Neuronal stem cell (in vitro differentiated cells): ENCODE measurements at regions not wholly inside any gene's neighbourhood (a gene's known extent, or its start where the extent isn't known, plus 50 kb on each side); places are given as distances from the start of the nearest gene placed in this dataset.

Experiments used
- DNase-seq: peaks from one replicate; pipeline ENCODE4 v3.0.0-alpha.2; 2013; ENCODE audit warnings: low spot score
- H2AFZ ChIP-seq: one replicate; pipeline ENCODE4 v1.6.1; 2013; ENCODE audit warnings: mild to moderate bottlenecking, low read length, inconsistent platforms
- H2AK5ac ChIP-seq: 2 replicates; pipeline ENCODE4 v1.6.1; 2013; ENCODE audit warnings: low read depth, mild to moderate bottlenecking, inconsistent platforms, low read length, moderate library complexity, mixed read lengths
- H2BK120ac ChIP-seq: 2 replicates; pipeline ENCODE4 v1.6.1; 2013; ENCODE audit warnings: low read depth, mild to moderate bottlenecking, inconsistent platforms, low read length, moderate library complexity, mixed read lengths
- H2BK12ac ChIP-seq: one replicate; pipeline ENCODE4 v1.6.1; 2013; ENCODE audit warnings: low read length, inconsistent platforms
- H2BK15ac ChIP-seq: 2 replicates; pipeline ENCODE4 v1.6.1; 2013; ENCODE audit warnings: mild to moderate bottlenecking, low read length, inconsistent platforms, mixed read lengths
- H2BK5ac ChIP-seq: one replicate; pipeline ENCODE4 v1.6.1; 2013; ENCODE audit warnings: inconsistent platforms, mild to moderate bottlenecking, low read length, moderate library complexity
- H3K14ac ChIP-seq: one replicate; pipeline ENCODE4 v1.6.1; 2013; ENCODE audit warnings: low read length, inconsistent platforms
- H3K18ac ChIP-seq: 2 replicates; pipeline ENCODE4 v1.6.1; 2013; ENCODE audit warnings: low read length, inconsistent platforms
- H3K23ac ChIP-seq: 2 replicates; pipeline ENCODE4 v1.6.1; 2013; ENCODE audit warnings: low read depth, mild to moderate bottlenecking, mixed read lengths, low read length, inconsistent platforms; ENCODE audit not compliant: poor library complexity
- H3K27ac ChIP-seq: replicated peaks from 3 replicates; pipeline ENCODE4 v1.5.1; 2013; ENCODE audit warnings: low read length, inconsistent platforms
- H3K27me3 ChIP-seq, 3 experiments: 2 replicates each; pipeline ENCODE4 v1.6.1; 2013; ENCODE audit warnings: low read length in 3 of 3, mild to moderate bottlenecking in 2 of 3, inconsistent platforms in 1 of 3, low read depth in 1 of 3, mixed read lengths in 1 of 3, moderate library complexity in 1 of 3; ENCODE audit not compliant: control insufficient read depth in 3 of 3, insufficient read depth in 3 of 3
- H3K36me3 ChIP-seq, 2 donors: replicated peaks in 1 of 2; 2 replicates each; pipeline ENCODE4 v1.6.1; 2013; ENCODE audit warnings: low read length in 2 of 2; ENCODE audit not compliant: control insufficient read depth in 2 of 2, insufficient read depth in 2 of 2
- H3K4ac ChIP-seq: 2 replicates; pipeline ENCODE4 v1.6.1; 2013; ENCODE audit warnings: inconsistent platforms, mild to moderate bottlenecking, low read length, moderate library complexity
- H3K4me1 ChIP-seq, 2 donors: 1 replicate in 1 of 2; 2 replicates in 1 of 2; pipeline ENCODE4 v1.6.1; 2013; ENCODE audit warnings: low read length in 2 of 2, low read depth in 1 of 2; ENCODE audit not compliant: control insufficient read depth in 2 of 2, insufficient read depth in 1 of 2
- H3K4me2 ChIP-seq: one replicate; pipeline ENCODE4 v1.6.1; 2013; ENCODE audit warnings: mild to moderate bottlenecking, low read length, inconsistent platforms; ENCODE audit not compliant: insufficient read depth, poor library complexity, severe bottlenecking
- H3K4me3 ChIP-seq, 2 donors: 2 replicates each; pipeline ENCODE4 v1.5.1; 2013; ENCODE audit warnings: low read length in 2 of 2, mild to moderate bottlenecking in 2 of 2, inconsistent platforms in 1 of 2, moderate library complexity in 1 of 2
- H3K79me1 ChIP-seq: one replicate; pipeline ENCODE4 v1.6.1; 2013; ENCODE audit warnings: low read depth, mild to moderate bottlenecking, inconsistent platforms, low read length, moderate library complexity
- H3K9ac ChIP-seq: one replicate; pipeline ENCODE4 v1.6.1; 2013; ENCODE audit warnings: mild to moderate bottlenecking, low read depth, low read length, inconsistent platforms; ENCODE audit not compliant: poor library complexity
- H3K9me3 ChIP-seq, 2 donors: replicated peaks in 1 of 2; 2 replicates each; pipeline versions ENCODE3 to v1.6.1; 2013; ENCODE audit warnings: low read length in 2 of 2, mild to moderate bottlenecking in 2 of 2, inconsistent platforms in 1 of 2, low read depth in 1 of 2, mixed read lengths in 1 of 2, moderate library complexity in 1 of 2; ENCODE audit not compliant: control insufficient read depth in 2 of 2, insufficient read depth in 1 of 2
- H4K8ac ChIP-seq: one replicate; pipeline ENCODE4 v1.6.1; 2013; ENCODE audit warnings: low read depth, mild to moderate bottlenecking, inconsistent platforms, low read length, moderate library complexity
- H4K91ac ChIP-seq: one replicate; pipeline ENCODE4 v1.6.1; 2013; ENCODE audit warnings: low read length, low read depth, mild to moderate bottlenecking, inconsistent platforms; ENCODE audit not compliant: poor library complexity
- WGBS, 2 donors: extraction: QIAGEN DNeasy Blood & Tissue Kit; methylation state at CpG; one replicate each; pipeline ENCODE4 v1.1.7; 2013; ENCODE audit warnings: missing lambda C conversion rate in 2 of 2, mixed read lengths in 1 of 2; ENCODE audit not compliant: insufficient read length in 2 of 2, insufficient replicate concordance in 1 of 2; ENCODE audit errors: extremely low coverage in 2 of 2; 5-methylcytosine and 5-hydroxymethylcytosine counted together

DNA sequence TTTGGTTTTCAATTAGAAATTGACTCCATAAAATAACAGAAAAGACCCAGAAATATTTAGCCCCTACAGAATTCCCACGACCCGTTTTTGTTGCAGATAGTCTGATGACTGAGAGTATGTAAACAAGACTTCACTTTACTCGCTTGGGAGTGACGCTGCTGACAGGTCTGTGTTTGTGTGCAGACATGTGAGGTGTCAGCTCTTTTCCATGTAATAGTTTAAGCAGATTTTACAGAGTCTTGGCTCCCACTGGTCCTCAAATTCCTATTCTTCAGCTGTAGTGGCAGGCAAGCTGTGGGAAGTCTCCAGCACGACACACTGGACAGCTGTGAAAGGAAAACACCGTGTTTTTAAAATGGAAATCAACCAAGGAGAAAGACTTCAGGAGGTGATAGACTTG lies 455.7 kb downstream of the GABRG1 start:
- H3K27ac ChIP-seq, result no peak overlapping the region
- no peak overlapping the region for H2BK120ac ChIP-seq

GRCh38 chr4:45663628-45664081 lies 460.2 kb downstream of the GABRG1 start:
- H4K8ac ChIP-seq, result no peak overlapping the region
- no peak overlapping the region for H3K4ac ChIP-seq
- H3K23ac ChIP-seq, result no peak overlapping the region
- H2AFZ ChIP-seq, result no peak overlapping the region
- no peak overlapping the region for H3K18ac ChIP-seq
- no peak overlapping the region for H2BK15ac ChIP-seq
- no peak for DNase-seq
- H3K4me1 ChIP-seq, result peaks cover 0 to 5% of the 10 kb centered on the region in 2 donors
- no peak overlapping the region for H2AK5ac ChIP-seq
- H3K9ac ChIP-seq, result no peak overlapping the region
- H3K4me3 ChIP-seq, result no peak overlapping the region
- no peak overlapping the region for H2BK12ac ChIP-seq
- no peak overlapping the region for H3K14ac ChIP-seq
- no peaks in the 10 kb centered on the region for H3K36me3 ChIP-seq
- H3K79me1 ChIP-seq, result no peaks in the 10 kb centered on the region
- no peak overlapping the region for H3K27ac ChIP-seq
- no peak overlapping the region for H2BK120ac ChIP-seq
- H3K9me3 ChIP-seq, result no peaks in the 10 kb centered on the region
- H4K91ac ChIP-seq, result no peak overlapping the region
- no peaks in the 10 kb centered on the region for H3K27me3 ChIP-seq
- no peak overlapping the region for H2BK5ac ChIP-seq
- WGBS, 2 donors, result no CpG with 5 or more reads among the region's 2 CpGs
- no peak overlapping the region for H3K4me2 ChIP-seq

More for the DNA sequence above, 455.7 kb downstream of the GABRG1 start:
- Histone ChIP-seq H3K27me3 (no peaks in the 10 kb centered on the region), H3K18ac (no peak overlapping the region), H3K9ac (no peak overlapping the region), H3K4me1 (peaks cover 0 to 5% of the 10 kb centered on the region in 2 donors), H2BK5ac (no peak overlapping the region), H3K79me1 (no peaks in the 10 kb centered on the region), H3K36me3 (no peaks in the 10 kb centered on the region), H3K4me3 (no peak overlapping the region), H2AK5ac (no peak overlapping the region), H2BK15ac (no peak overlapping the region), H3K14ac (no peak overlapping the region), H3K4me2 (no peak overlapping the region), H2BK12ac (no peak overlapping the region), H3K9me3 (no peaks in the 10 kb centered on the region), H3K4ac (no peak overlapping the region), H2AFZ (no peak overlapping the region), H3K23ac (no peak overlapping the region), H4K91ac (no peak overlapping the region), H4K8ac (no peak overlapping the region)
- DNase-seq, result no peak
- no CpG with 5 or more reads among the region's 6 CpGs for WGBS, 2 donors

GRCh38 chr4:45663003-45663402 lies 460.9 kb downstream of the GABRG1 start:
- Histone ChIP-seq H3K14ac (no peak overlapping the region), H3K4me2 (no peak overlapping the region), H2AFZ (no peak overlapping the region), H3K18ac (no peak overlapping the region), H4K8ac (no peak overlapping the region), H2AK5ac (no peak overlapping the region), H3K79me1 (no peaks in the 10 kb centered on the region), H3K23ac (no peak overlapping the region), H3K27ac (no peak overlapping the region), H3K9me3 (no peaks in the 10 kb centered on the region), H3K27me3 (no peaks in the 10 kb centered on the region), H2BK120ac (no peak overlapping the region), H2BK15ac (no peak overlapping the region), H2BK12ac (no peak overlapping the region), H4K91ac (no peak overlapping the region), H3K9ac (no peak overlapping the region), H3K4me3 (no peak overlapping the region), H3K36me3 (no peaks in the 10 kb centered on the region), H2BK5ac (no peak overlapping the region), H3K4me1 (peaks cover 0 to 4% of the 10 kb centered on the region in 2 donors), H3K4ac (no peak overlapping the region)
- WGBS, 2 donors, result no CpG with 5 or more reads among the region's 1 CpG
- DNase-seq, result peak; percentile 5

GRCh38 chr4:45661893-45662292 lies 462.0 kb downstream of the GABRG1 start:
- H2AK5ac ChIP-seq, result no peak overlapping the region
- H3K4me2 ChIP-seq, result no peak overlapping the region
- no peaks in the 10 kb centered on the region for H3K79me1 ChIP-seq
- DNase-seq, result no peak
- no peaks in the 10 kb centered on the region for H3K9me3 ChIP-seq
- no peak overlapping the region for H3K4me3 ChIP-seq
- no peak overlapping the region for H2BK5ac ChIP-seq
- no peak overlapping the region for H2AFZ ChIP-seq
- H2BK12ac ChIP-seq, result no peak overlapping the region
- H3K36me3 ChIP-seq, result no peaks in the 10 kb centered on the region
- no peak overlapping the region for H3K18ac ChIP-seq
- no peak overlapping the region for H3K4ac ChIP-seq
- H3K4me1 ChIP-seq, result peaks cover 0 to 4% of the 10 kb centered on the region in 2 donors
- no peak overlapping the region for H2BK120ac ChIP-seq
- no peak overlapping the region for H3K27ac ChIP-seq
- H3K27me3 ChIP-seq, result no peaks in the 10 kb centered on the region
- no peak overlapping the region for H3K23ac ChIP-seq
- no peak overlapping the region for H4K91ac ChIP-seq
- no peak overlapping the region for H3K9ac ChIP-seq
- H3K14ac ChIP-seq, result no peak overlapping the region
- 100% methylated on average over 1 to 2 of the region's 3 CpGs for WGBS, 2 donors
- H4K8ac ChIP-seq, result no peak overlapping the region
- no peak overlapping the region for H2BK15ac ChIP-seq
